HFFc6 (cell line): ENCODE measurements at regions not wholly inside any gene's neighbourhood (a gene's known extent, or its start where the extent isn't known, plus 50 kb on each side); places are given as distances from the start of the nearest gene placed in this dataset.
"Not testable (repeated sequence)": the region's sequence is repeated elsewhere in the genome, so short reads cannot be mapped to it uniquely, and the experiment has no call there.

Experiments used
- DNase-seq: peaks from one replicate; pipeline ENCODE4 v3.0.0-alpha.2; 2018
- H3K27ac Mint-ChIP-seq: 2 replicates; pipeline ENCODE4 v1.8.0; 2020; ENCODE audit warnings: mild to moderate bottlenecking, mixed read lengths
- H3K27me3 Mint-ChIP-seq: 2 replicates; pipeline ENCODE4 v1.8.0; 2021; ENCODE audit warnings: mild to moderate bottlenecking, moderate library complexity, mixed read lengths; ENCODE audit not compliant: insufficient read depth
- H3K36me3 Mint-ChIP-seq: 2 replicates; pipeline ENCODE4 v1.8.0; 2021; ENCODE audit warnings: low read depth, mixed read lengths
- H3K4me1 Mint-ChIP-seq: 2 replicates; pipeline ENCODE4 v1.8.0; 2020; ENCODE audit warnings: low read depth, mixed read lengths
- H3K4me3 Mint-ChIP-seq: 2 replicates; pipeline ENCODE4 v1.8.0; 2020; ENCODE audit warnings: mild to moderate bottlenecking, moderate library complexity, mixed read lengths
- H3K9me3 Mint-ChIP-seq: 2 replicates; pipeline ENCODE4 v1.8.0; 2020; ENCODE audit warnings: mild to moderate bottlenecking, mixed read lengths
- CTCF ChIP-seq: fragments of 200-600 bp; sonication (generic); IDR thresholded peaks from 2 replicates; pipeline ENCODE4 v1.5.0; 2021; ENCODE audit warnings: antibody characterized with exemption, mild to moderate bottlenecking

GRCh38 chr13:89061821-89062220 is 1390.7 kb downstream of the SLITRK5 start:
- Mint-ChIP-seq H3K4me3 (no peak overlapping the region), H3K9me3 (peaks cover 43% of the 10 kb centered on the region), H3K4me1 (no peaks in the 10 kb centered on the region), H3K27ac (no peak overlapping the region), H3K27me3 (no peaks in the 10 kb centered on the region), H3K36me3 (no peaks in the 10 kb centered on the region)
- no peak for DNase-seq
- no peak for TF ChIP-seq CTCF

GRCh38 chr13:89066868-89067466 is 1395.8 kb downstream of the SLITRK5 start:
- no peak overlapping the region for H3K27ac Mint-ChIP-seq
- no peaks in the 10 kb centered on the region for H3K27me3 Mint-ChIP-seq
- peak; percentile 39; the same call in 1 of the 2 replicates for TF ChIP-seq CTCF
- peaks cover 30% of the 10 kb centered on the region for H3K9me3 Mint-ChIP-seq
- no peaks in the 10 kb centered on the region for H3K4me1 Mint-ChIP-seq
- H3K36me3 Mint-ChIP-seq = no peaks in the 10 kb centered on the region
- no peak for DNase-seq
- H3K4me3 Mint-ChIP-seq = no peak overlapping the region

GRCh38 chr13:89072979-89073378 is 1401.8 kb downstream of the SLITRK5 start:
- Mint-ChIP-seq H3K9me3 (peaks cover 43% of the 10 kb centered on the region), H3K36me3 (peaks cover 13% of the 10 kb centered on the region; the same call in 1 of the 2 replicates), H3K27me3 (no peaks in the 10 kb centered on the region), H3K4me3 (no peak overlapping the region), H3K4me1 (no peaks in the 10 kb centered on the region), H3K27ac (no peak overlapping the region)
- no peak for TF ChIP-seq CTCF
- no peak for DNase-seq

- no peaks in the 10 kb centered on the region for H3K27me3 Mint-ChIP-seq
- peaks cover 13% of the 10 kb centered on the region; the same call in 1 of the 2 replicates for H3K36me3 Mint-ChIP-seq
- no peak overlapping the region for H3K27ac Mint-ChIP-seq
- H3K4me1 Mint-ChIP-seq = no peaks in the 10 kb centered on the region
- no peak for TF ChIP-seq CTCF
- H3K4me3 Mint-ChIP-seq = no peak overlapping the region
- no peak for DNase-seq
- H3K9me3 Mint-ChIP-seq = peaks cover 37% of the 10 kb centered on the region
These were observed 1405.5 kb downstream of the SLITRK5 start for GRCh38 chr13:89076622-89077021.

GRCh38 chr13:89082623-89083022 is 1411.5 kb downstream of the SLITRK5 start:
- H3K4me3 Mint-ChIP-seq = no peak overlapping the region
- 0 out of 2 replicates have a peak, but pooled peaks cover 4% of the 10 kb centered on the region for H3K36me3 Mint-ChIP-seq
- TF ChIP-seq CTCF = no peak
- H3K27me3 Mint-ChIP-seq = no peaks in the 10 kb centered on the region
- no peak overlapping the region for H3K27ac Mint-ChIP-seq
- H3K9me3 Mint-ChIP-seq = peaks cover 31% of the 10 kb centered on the region
- DNase-seq = no peak
- no peaks in the 10 kb centered on the region for H3K4me1 Mint-ChIP-seq

GRCh38 chr13:89088107-89088506 is 1416.9 kb downstream of the SLITRK5 start:
- H3K36me3 Mint-ChIP-seq, H3K4me3 Mint-ChIP-seq: not testable (repeated sequence)
- peaks cover 16% of the 10 kb centered on the region for H3K9me3 Mint-ChIP-seq

More at GRCh38 chr13:89088107-89088506, 1416.9 kb downstream of the SLITRK5 start:
- H3K27me3 Mint-ChIP-seq, DNase-seq, H3K27ac Mint-ChIP-seq, H3K4me1 Mint-ChIP-seq: not testable (repeated sequence)
